Ramos (cell line): ENCODE measurements at regions not wholly inside any gene's neighbourhood (a gene's known extent, or its start where the extent isn't known, plus 50 kb on each side); places are given as distances from the start of the nearest gene placed in this dataset.

ENCODE experiments used
- in situ Hi-C: fragments of 300-500 bp; cut with MboI; formaldehyde crosslinking; loops from one replicate; pipeline ENCODE4 v1.14.3; 2022; ENCODE audit warnings: low sequenced_read_pairs; ENCODE audit not compliant: unreplicated experiment

- in situ Hi-C loops: no loop called here
Measured at GRCh38 chr10:57008189-57008588, 647.1 kb upstream of the ZWINT start.

- in situ Hi-C loops: no loop called here
Measured at GRCh38 chr10:56991591-56992069, 630.6 kb upstream of the ZWINT start.

- in situ Hi-C loops: no loop called here
Measured at GRCh38 chr10:56975513-56975912, 614.5 kb upstream of the ZWINT start.

- in situ Hi-C loops: no loop called here
Measured at GRCh38 chr10:56973766-56974165, 612.7 kb upstream of the ZWINT start.

GRCh38 chr10:56943221-56943755 lies 582.2 kb upstream of the ZWINT start:
- in situ Hi-C loops: no loop called here

GRCh38 chr10:56934515-56934914 lies 573.5 kb upstream of the ZWINT start:
- in situ Hi-C loops: no loop called here

- in situ Hi-C loops: no loop called here
Measured at GRCh38 chr10:56928714-56929113, 567.7 kb upstream of the ZWINT start.

GRCh38 chr10:56927701-56928100 lies 566.6 kb upstream of the ZWINT start:
- in situ Hi-C loops: no loop called here

GRCh38 chr10:56920601-56921261 lies 559.7 kb upstream of the ZWINT start:
- in situ Hi-C loops: no loop called here

GRCh38 chr10:56912043-56912442 lies 551.0 kb upstream of the ZWINT start:
- in situ Hi-C loops: no loop called here

- in situ Hi-C loops: no loop called here
Measured at GRCh38 chr10:56905051-56905450, 544.0 kb upstream of the ZWINT start.

GRCh38 chr10:56902554-56902953 lies 541.5 kb upstream of the ZWINT start:
- in situ Hi-C loops: no loop called here

- in situ Hi-C loops: no loop called here
Measured at GRCh38 chr10:56895306-56895705, 534.2 kb upstream of the ZWINT start.

GRCh38 chr10:56881218-56881617 lies 520.2 kb upstream of the ZWINT start:
- in situ Hi-C loops: no loop called here

- in situ Hi-C loops: no loop called here
Measured at GRCh38 chr10:56880606-56881005, 519.5 kb upstream of the ZWINT start.

- in situ Hi-C loops: no loop called here
Measured at GRCh38 chr10:56874950-56875349, 513.9 kb upstream of the ZWINT start.

GRCh38 chr10:56871160-56871668 lies 510.2 kb upstream of the ZWINT start:
- in situ Hi-C loops: no loop called here

GRCh38 chr10:56867236-56867635 lies 506.2 kb upstream of the ZWINT start:
- in situ Hi-C loops: no loop called here

- in situ Hi-C loops: no loop called here
Measured at GRCh38 chr10:56856569-56856968, 495.5 kb upstream of the ZWINT start.

GRCh38 chr10:56844978-56845529 lies 484.0 kb upstream of the ZWINT start:
- in situ Hi-C loops: no loop called here

GRCh38 chr10:56836659-56837058 lies 475.6 kb upstream of the ZWINT start:
- in situ Hi-C loops: no loop called here

- in situ Hi-C loops: no loop called here
Measured at GRCh38 chr10:56831681-56832080, 470.6 kb upstream of the ZWINT start.
